ENCODE measurements at regions not wholly inside any gene's neighbourhood (a gene's known extent, or its start where the extent isn't known, plus 50 kb on each side); places are given as distances from the start of the nearest gene placed in this dataset.

GRCh38 chr7:25032774-25033743, 53.1 kb upstream of the OSBPL3 start:
- no peak for TF ChIP-seq CTCF (IDR thresholded peaks at IDR 0.05)
- H3K4me3 ChIP-seq, result no peak overlapping the region
- no peak for ATAC-seq

GRCh38 chr7:25031432-25031831, 51.5 kb upstream of the OSBPL3 start:
- no peak for TF ChIP-seq CTCF (IDR thresholded peaks at IDR 0.05)
- DNase-seq (no peak), ATAC-seq (no peak)
- Histone ChIP-seq H3K9me3 (no peaks in the 10 kb centered on the region), H3K4me1 (no peaks in the 10 kb centered on the region), H3K36me3 (no peaks in the 10 kb centered on the region), H3K27ac (no peak overlapping the region), H3K27me3 (no peaks in the 10 kb centered on the region), H3K4me3 (no peak overlapping the region)
- intact Hi-C loops (cut with DNase I), result no loop called here

More at GRCh38 chr7:25032774-25033743, 53.1 kb upstream of the OSBPL3 start:
- intact Hi-C loops (cut with DNase I), result no loop called here
- no peaks in the 10 kb centered on the region for H3K4me1 ChIP-seq
- no peak overlapping the region for H3K27ac ChIP-seq
- H3K27me3 ChIP-seq, result no peaks in the 10 kb centered on the region
- no peaks in the 10 kb centered on the region for H3K36me3 ChIP-seq
- no peak for DNase-seq
- H3K9me3 ChIP-seq, result no peaks in the 10 kb centered on the region

- Histone ChIP-seq H3K4me3 (no peak overlapping the region), H3K4me1 (no peaks in the 10 kb centered on the region), H3K36me3 (no peaks in the 10 kb centered on the region), H3K27ac (no peak overlapping the region), H3K27me3 (no peaks in the 10 kb centered on the region), H3K9me3 (no peaks in the 10 kb centered on the region)
- TF ChIP-seq CTCF (IDR thresholded peaks at IDR 0.05), result no peak
- ATAC-seq, result no peak
- intact Hi-C loops (cut with DNase I), result no loop called here
- DNase-seq, result no peak
Observed at GRCh38 chr7:25031007-25031406, 51.0 kb upstream of the OSBPL3 start.
